ENCODE measurements at regions not wholly inside any gene's neighbourhood (a gene's known extent, or its start where the extent isn't known, plus 50 kb on each side); places are given as distances from the start of the nearest gene placed in this dataset.

GRCh38 chr4:14928035-14928434 lies 74.2 kb upstream of the CPEB2 start:
- no peak for DNase-seq

GRCh38 chr4:14929669-14930068 lies 72.6 kb upstream of the CPEB2 start:
- no peak for DNase-seq

- no peak for DNase-seq
Measured at GRCh38 chr4:14934704-14935390, 67.4 kb upstream of the CPEB2 start.

DNA sequence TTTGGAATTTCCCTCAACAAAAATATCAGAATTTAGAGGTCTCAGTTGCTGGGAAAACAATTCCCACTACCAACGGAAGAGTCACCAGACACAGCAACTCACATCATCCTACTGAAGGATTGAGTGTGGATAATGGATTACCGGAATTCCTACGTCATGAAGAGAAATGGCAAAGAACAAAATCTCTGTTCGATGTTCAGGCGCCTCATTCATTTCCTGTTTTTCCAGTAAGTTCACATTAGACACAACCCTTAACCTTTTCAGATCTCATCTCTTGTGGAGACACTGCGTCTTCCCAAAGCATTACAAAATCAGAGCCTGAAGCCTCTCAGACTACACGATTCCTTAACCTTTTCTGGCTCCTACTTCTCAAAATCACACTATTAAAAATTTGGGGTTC lies 58.5 kb upstream of the CPEB2 start:
- DNase-seq = no peak

DNA sequence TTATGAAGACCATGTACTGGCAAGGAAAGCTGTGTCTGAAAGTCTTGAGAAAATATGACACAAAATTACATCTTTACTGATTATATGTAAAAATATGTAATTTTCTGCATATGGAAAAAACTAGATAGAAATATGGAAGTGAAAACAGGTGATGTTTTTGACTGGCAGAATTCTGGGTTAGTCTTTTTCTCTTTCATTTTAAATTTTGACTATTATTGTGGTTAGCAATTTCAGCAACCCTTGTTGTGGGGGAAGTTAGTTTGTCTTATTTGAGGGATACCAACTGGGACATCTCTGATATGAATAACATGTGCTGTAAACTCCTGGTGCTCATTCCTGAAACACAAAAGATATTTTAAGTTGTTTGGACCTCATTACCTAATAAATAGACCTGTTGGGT lies 49.9 kb upstream of the CPEB2 start:
- no peak for DNase-seq
